ENCODE measurements at regions not wholly inside any gene's neighbourhood (a gene's known extent, or its start where the extent isn't known, plus 50 kb on each side); places are given as distances from the start of the nearest gene placed in this dataset.

- TF ChIP-seq, protein P1, sequence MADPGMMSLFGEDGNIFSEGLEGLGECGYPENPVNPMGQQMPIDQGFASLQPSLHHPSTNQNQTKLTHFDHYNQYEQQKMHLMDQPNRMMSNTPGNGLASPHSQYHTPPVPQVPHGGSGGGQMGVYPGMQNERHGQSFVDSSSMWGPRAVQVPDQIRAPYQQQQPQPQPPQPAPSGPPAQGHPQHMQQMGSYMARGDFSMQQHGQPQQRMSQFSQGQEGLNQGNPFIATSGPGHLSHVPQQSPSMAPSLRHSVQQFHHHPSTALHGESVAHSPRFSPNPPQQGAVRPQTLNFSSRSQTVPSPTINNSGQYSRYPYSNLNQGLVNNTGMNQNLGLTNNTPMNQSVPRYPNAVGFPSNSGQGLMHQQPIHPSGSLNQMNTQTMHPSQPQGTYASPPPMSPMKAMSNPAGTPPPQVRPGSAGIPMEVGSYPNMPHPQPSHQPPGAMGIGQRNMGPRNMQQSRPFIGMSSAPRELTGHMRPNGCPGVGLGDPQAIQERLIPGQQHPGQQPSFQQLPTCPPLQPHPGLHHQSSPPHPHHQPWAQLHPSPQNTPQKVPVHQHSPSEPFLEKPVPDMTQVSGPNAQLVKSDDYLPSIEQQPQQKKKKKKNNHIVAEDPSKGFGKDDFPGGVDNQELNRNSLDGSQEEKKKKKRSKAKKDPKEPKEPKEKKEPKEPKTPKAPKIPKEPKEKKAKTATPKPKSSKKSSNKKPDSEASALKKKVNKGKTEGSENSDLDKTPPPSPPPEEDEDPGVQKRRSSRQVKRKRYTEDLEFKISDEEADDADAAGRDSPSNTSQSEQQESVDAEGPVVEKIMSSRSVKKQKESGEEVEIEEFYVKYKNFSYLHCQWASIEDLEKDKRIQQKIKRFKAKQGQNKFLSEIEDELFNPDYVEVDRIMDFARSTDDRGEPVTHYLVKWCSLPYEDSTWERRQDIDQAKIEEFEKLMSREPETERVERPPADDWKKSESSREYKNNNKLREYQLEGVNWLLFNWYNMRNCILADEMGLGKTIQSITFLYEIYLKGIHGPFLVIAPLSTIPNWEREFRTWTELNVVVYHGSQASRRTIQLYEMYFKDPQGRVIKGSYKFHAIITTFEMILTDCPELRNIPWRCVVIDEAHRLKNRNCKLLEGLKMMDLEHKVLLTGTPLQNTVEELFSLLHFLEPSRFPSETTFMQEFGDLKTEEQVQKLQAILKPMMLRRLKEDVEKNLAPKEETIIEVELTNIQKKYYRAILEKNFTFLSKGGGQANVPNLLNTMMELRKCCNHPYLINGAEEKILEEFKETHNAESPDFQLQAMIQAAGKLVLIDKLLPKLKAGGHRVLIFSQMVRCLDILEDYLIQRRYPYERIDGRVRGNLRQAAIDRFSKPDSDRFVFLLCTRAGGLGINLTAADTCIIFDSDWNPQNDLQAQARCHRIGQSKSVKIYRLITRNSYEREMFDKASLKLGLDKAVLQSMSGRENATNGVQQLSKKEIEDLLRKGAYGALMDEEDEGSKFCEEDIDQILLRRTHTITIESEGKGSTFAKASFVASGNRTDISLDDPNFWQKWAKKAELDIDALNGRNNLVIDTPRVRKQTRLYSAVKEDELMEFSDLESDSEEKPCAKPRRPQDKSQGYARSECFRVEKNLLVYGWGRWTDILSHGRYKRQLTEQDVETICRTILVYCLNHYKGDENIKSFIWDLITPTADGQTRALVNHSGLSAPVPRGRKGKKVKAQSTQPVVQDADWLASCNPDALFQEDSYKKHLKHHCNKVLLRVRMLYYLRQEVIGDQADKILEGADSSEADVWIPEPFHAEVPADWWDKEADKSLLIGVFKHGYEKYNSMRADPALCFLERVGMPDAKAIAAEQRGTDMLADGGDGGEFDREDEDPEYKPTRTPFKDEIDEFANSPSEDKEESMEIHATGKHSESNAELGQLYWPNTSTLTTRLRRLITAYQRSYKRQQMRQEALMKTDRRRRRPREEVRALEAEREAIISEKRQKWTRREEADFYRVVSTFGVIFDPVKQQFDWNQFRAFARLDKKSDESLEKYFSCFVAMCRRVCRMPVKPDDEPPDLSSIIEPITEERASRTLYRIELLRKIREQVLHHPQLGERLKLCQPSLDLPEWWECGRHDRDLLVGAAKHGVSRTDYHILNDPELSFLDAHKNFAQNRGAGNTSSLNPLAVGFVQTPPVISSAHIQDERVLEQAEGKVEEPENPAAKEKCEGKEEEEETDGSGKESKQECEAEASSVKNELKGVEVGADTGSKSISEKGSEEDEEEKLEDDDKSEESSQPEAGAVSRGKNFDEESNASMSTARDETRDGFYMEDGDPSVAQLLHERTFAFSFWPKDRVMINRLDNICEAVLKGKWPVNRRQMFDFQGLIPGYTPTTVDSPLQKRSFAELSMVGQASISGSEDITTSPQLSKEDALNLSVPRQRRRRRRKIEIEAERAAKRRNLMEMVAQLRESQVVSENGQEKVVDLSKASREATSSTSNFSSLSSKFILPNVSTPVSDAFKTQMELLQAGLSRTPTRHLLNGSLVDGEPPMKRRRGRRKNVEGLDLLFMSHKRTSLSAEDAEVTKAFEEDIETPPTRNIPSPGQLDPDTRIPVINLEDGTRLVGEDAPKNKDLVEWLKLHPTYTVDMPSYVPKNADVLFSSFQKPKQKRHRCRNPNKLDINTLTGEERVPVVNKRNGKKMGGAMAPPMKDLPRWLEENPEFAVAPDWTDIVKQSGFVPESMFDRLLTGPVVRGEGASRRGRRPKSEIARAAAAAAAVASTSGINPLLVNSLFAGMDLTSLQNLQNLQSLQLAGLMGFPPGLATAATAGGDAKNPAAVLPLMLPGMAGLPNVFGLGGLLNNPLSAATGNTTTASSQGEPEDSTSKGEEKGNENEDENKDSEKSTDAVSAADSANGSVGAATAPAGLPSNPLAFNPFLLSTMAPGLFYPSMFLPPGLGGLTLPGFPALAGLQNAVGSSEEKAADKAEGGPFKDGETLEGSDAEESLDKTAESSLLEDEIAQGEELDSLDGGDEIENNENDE (IDR thresholded peaks at IDR 0.05; ENCODE audit: low read depth, low read length), result no peak
- TF ChIP-seq ZBTB33 (CRISPR knock-in tag; IDR thresholded peaks at IDR 0.05) (no peak), TAL1 (IDR thresholded peaks at IDR 0.05) (no peak)
- TF ChIP-seq, protein P2, sequence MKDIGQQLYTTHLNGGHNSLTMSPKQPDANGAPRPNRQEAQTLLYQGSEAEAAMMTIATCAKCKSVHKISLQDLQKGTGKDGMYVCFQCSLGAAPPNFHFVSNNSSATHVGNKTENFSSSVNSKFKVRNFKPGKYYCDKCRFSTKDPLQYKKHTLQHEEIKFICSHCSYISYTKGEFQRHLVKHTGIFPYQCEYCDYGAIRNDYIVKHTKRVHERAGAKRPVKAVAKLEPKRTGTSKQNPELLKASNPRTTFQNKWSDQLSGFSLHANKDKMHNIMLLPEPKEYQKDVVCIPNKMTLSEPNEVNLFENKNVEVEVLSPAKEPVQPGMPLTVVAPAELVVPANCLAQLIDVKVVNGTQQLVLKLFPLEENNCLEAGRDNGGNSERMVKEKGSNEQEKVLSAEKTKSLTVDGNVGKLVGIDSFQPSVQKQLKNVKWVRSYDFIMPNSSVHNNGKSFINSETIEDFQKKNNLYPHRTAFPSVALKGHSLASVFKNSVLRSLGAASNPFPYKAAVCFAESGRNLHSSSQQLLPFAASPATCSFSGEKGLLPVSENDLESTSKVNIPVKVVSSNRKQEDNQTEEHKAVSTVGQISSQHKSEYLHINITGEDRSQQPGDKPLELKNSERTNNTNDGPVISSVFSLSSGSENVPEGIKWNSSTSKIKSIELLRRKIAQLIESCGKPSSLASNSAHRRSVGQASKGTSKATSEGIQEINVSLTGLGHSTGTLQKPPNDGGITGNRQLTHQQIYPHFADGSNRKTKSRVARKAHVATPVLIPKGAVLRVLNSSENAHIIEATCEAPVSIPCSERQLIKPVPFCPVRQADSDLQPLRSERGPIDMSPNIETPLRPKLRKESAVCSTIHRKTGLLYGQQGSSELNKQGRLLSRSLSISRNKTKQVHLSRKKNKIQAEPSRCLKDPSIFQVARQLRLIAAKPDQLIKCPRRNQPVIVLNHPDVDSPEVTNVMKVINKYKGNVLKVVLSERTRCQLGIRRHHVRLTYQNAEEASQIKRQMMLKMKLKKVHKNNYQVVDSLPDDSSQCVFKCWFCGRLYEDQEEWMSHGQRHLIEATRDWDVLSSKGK (CRISPR knock-in tag; IDR thresholded peaks at IDR 0.05), result no peak
Observed at GRCh38 chr21:28538987-28539622, 453.6 kb downstream of the LTN1 start (continued).
